HFF-Myc (cell line): ENCODE measurements at regions not wholly inside any gene's neighbourhood (a gene's known extent, or its start where the extent isn't known, plus 50 kb on each side); places are given as distances from the start of the nearest gene placed in this dataset.
"Not testable (repeated sequence)": the region's sequence is repeated elsewhere in the genome, so short reads cannot be mapped to it uniquely, and the experiment has no call there.

Experiments
- DNase-seq: peaks from one replicate; pipeline ENCODE4 v3.0.0-alpha.2; 2011; ENCODE audit warnings: low read depth; ENCODE audit errors: extremely low read depth
- H3K4me3 ChIP-seq: replicated peaks from 2 replicates; pipeline ENCODE4 v1.5.1; 2011; ENCODE audit warnings: low read depth, mild to moderate bottlenecking, control low read depth, low read length
- TF ChIP-seq, protein P1 (sequence below): IDR thresholded peaks from 2 replicates; pipeline ENCODE4 v1.5.1; 2012; ENCODE audit warnings: mild to moderate bottlenecking, low read depth, low read length, control low read depth; ENCODE audit errors: missing control alignments

DNA sequence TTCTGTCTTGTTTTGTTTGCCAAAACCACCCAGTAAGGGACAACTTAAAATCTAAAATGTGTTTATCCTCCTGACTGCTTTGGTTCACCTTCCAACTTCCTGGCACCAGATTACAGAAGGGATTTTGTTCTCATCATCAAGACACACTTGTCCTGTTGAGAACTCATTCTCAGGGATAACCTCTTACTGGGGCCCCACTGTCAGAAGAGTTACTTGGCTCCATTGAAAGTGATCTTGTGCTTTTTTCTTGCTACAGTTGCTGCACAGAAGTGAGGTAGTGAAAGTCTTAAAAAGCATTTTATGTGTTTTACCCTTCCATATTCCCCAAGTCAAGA lies 690.5 kb downstream of the PRIM2 start:
- H3K4me3 ChIP-seq, DNase-seq: not testable (repeated sequence)

DNA sequence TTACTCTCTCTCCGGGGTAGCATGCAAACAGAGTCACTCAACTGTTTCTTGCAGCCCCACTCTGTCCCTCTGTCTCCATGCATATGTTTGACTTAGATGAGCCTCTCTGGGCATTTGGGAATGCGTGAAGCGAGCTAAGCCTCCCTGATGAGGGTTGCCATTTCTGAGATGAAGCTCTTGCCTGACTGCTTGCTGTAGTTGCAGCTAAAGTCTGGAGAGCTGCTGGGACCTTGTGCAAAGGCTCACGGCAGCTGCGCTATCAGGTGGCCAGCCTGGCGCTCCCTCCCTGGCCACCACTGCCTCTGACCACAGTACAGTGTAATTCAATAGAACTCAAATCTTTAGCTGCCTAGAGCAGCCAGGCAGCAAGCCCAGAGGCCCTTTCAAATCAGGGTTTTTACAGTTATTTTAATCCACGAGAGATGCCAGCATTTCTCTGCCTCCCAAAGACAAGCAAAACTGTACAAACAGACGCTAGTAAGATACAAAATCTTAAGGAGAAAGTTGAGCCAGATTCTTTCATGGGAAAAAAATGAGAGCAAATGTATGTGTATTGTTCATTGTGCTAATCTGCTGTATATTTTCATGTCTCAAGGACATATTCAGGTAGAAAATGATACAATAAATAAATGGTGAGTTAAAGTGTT lies 694.6 kb downstream of the PRIM2 start:
- not testable (repeated sequence) for H3K4me3 ChIP-seq, DNase-seq

DNA sequence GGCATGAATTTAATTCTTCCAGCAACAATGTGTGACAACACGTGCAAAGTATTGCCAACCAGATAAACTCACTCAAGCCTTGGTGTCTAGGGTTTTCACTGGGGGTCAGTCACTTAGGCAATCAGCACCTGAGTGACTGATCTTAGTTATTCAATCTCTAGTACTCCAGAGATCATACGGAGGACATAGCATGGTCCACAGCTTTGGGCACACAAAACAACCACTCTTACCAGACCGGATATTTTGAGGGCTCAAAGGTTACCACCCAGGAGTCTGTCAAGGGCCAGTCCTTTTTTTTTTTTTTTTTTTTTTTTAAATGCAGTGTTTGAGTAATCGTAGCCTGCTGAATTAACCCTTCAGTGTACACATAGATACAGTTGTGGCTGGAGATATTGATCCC lies 699.2 kb downstream of the PRIM2 start:
- DNase-seq, H3K4me3 ChIP-seq: not testable (repeated sequence)

DNA sequence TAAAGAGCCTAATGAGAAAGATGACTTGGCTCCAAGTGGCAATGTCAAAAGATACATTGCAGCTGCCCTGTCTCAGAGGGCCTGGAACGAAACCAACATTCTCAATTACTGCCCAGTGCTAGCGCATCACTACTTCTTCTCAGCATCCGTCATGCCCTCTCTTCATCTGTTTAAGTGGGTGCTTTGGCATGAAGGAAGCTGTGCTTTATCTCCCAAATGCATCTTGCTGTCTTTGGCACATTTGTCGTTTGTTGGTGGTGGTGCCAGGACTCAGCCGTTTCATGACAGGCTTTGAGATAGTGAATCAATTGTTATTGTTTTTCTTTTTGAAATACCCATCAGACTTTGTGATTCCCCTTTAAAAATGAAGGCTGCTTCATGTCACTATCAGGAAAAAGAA lies 710.8 kb downstream of the PRIM2 start:
- DNase-seq = not testable (repeated sequence)

DNA sequence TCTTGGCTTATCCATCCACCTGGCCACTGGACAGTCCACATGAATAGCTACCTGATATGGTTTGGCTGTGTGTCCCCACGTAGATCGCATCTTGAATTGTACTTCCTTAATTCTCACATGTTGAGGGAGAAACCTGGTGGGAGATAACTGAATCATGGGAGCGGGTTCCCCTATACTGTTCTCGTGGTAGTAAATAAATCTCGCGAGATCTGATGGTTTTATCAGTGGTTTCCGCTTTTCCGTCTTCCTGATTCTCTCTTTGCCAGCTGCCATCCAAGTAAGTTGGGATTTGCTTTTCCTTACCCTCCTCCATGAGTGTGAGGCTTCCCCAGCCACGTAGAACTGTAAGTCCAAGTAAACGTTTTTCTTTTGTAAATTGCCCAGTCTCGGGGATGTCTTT lies 720.8 kb downstream of the PRIM2 start:
- H3K4me3 ChIP-seq, DNase-seq: not testable (repeated sequence)

More for the DNA sequence above, 710.8 kb downstream of the PRIM2 start:
- not testable (repeated sequence) for H3K4me3 ChIP-seq

DNA sequence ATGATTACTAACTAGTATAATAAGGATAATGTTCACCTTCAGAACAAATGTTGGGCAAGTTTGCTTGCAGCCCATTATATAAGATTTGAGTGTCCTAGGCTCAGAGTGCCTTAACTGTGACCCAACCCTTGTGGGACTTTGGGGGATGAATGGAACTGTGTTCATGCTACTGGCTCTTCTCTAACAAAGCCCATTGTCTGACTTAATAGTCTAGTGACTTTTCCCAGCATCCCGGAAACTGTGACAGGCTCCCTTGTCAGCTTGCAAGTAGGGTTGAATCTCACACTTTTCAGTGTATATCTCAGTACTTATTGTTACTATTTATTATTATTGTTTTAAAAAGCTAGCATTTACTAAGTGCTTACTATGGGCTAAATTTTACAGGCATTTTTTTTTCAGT lies 729.2 kb downstream of the PRIM2 start:
- not testable (repeated sequence) for DNase-seq, H3K4me3 ChIP-seq

DNA sequence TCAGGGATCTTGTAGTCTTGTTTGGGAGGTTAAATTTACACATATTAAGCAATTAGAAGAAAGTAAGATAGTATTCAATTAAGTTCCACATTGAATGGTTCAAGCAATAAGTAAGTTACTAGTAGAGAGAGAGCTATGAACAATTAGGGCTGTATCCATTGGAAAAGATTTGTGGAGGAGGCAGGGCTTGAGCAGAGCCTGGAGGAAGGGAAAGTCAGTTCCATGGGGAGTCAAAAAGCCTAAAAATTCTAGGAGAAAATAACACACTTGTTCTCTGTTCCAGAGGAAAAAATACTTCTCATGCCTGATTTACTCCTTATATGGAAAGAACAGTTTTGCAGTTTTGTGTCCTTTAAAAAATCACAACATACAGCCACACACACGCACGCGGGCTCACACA lies 730.0 kb downstream of the PRIM2 start:
- DNase-seq = not testable (repeated sequence)

DNA sequence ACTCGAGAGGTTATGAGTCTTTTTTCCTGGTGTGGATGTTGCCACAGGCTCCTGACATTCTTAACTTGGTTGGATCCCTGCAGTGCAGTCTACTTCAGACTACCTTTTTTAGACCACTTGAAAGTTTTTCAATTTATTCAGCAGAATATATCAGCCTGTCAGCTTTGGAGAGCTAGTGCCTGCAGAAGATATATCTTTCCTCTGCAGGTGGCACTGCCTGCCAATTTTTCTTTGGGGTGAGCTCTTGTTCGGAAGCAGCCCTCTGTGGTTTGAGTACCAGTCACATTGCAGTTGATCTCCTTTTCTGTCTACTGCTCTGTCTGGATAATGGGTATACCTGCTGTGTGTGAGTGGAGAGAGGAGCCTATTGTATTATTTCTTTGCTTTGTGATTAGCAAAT lies 730.4 kb downstream of the PRIM2 start:
- H3K4me3 ChIP-seq, DNase-seq: not testable (repeated sequence)

More for the DNA sequence above, 730.0 kb downstream of the PRIM2 start:
- H3K4me3 ChIP-seq = not testable (repeated sequence)

DNA sequence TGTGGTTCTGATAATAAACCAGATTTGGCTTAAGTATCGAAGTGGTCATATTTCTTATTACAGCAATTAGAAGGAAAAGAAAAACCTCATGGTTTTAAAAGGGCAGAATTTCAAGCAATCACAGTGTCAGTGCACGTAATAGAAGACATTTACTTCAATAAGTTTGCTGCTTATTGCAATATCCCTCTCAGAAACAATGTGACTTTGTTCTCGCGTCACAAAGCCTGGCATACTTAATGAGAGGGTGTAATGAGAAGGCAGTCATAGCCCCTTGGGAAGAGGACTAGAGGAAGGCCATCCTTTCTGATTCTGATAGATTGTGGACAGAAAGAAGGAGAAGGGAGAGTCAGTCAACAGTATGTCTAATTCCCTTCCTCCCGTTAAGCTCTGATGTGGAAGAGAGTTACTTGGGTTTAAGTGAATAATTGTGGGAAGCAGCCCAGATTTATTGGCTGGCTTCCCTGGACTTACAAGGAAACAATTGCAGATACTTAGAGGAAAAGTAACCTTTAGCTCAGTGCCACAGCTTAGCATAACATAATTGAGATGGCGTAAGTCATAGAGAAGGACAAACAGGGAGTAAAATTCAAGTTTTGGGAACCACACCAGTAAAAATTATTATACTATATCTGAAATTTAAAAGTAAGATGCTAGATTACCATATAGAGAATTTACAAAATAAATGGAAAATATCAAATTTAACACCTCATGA lies 738.2 kb downstream of the PRIM2 start:
- not testable (repeated sequence) for DNase-seq, H3K4me3 ChIP-seq

DNA sequence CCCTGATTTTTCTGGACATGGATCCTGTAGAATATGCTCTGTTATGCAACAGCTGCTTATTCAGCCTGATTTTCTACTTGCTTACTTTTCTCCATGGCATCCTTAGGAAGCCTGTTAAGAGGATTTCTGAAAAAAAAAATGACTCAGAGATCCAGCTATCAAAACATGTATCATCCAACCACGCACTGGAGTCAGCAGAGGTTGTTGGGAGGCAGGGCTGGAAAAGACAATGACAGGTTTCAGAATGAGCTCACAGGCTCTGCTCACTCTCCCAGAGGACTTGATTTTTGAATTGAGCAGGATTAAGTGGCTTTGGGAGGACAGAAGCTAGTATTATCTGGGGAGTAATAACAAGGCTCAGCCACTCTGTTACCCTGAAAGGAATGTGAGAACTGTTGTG lies 742.3 kb downstream of the PRIM2 start:
- not testable (repeated sequence) for H3K4me3 ChIP-seq, DNase-seq

DNA sequence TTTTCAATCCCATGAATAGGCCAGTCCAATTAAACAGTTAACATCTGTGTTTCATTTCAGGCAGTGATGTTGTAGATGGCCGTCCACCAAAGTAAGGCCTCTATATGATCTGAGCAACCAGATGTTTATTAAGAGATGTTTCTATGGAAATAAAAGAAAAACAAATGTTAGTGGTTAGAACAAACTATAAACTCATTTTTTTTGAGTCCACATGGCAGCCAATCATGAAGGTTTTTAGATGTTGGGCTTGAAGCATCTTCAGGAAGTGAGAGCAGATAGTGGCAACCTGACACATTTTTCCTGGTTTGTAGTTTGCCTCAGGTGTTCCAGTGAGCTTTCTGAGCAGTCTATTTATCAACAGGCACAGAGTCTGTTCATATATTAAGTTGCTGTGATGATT lies 746.1 kb downstream of the PRIM2 start:
- DNase-seq, H3K4me3 ChIP-seq: not testable (repeated sequence)

DNA sequence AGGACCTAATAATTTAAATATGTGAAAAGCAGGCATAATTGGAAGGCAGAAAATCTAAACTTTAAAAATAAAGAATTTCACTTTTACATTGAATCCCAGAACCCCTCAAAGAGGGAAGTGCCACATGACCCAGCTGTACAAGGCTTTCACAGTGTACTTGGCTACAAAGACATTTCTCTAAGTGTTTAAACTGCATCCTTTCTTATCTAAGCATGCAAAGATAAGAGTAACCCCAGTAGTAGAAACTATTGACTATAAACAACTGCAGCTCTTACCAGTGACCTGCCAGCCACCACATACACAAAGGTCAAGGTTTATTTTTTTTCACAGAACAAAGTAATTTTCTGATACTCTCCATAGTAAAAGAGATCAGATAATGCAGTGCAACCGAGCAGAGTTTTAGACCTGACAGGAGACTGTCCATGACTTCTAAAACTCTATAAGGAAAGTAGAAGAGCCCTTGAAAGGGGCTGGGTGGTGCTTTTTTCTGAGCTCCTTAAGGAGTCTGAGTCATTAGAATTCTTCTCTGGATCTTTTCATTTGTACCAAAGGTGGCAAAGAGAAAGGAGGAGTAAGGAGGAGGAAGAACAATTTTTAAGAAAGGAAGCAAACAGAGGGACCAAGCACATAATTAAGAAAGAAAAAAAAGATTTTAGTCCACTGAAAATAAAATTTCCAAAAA lies 750.6 kb downstream of the PRIM2 start:
- not testable (repeated sequence) for DNase-seq, H3K4me3 ChIP-seq

DNA sequence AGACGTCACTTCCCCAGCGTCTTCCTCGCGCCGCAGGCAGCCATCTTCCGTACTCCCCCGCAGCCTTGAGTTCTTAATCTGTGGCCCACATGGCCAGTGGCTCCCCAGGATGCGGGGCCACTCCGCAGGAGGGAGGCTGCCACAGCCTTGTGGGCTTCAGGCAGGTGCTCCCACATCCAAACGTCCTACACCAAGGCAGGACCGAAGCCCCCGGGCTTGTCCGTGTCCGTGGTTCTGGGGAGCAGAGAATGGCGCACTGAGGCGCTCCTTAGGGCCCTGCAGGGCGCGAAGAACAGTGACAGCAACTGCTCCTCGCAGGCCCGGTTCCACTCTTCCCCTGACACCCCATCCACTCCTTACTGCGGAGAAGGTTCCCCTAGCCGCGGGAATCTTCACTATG lies 755.8 kb downstream of the PRIM2 start:
- no peak for DNase-seq
- no peak overlapping the region for H3K4me3 ChIP-seq
- TF ChIP-seq, protein P1, sequence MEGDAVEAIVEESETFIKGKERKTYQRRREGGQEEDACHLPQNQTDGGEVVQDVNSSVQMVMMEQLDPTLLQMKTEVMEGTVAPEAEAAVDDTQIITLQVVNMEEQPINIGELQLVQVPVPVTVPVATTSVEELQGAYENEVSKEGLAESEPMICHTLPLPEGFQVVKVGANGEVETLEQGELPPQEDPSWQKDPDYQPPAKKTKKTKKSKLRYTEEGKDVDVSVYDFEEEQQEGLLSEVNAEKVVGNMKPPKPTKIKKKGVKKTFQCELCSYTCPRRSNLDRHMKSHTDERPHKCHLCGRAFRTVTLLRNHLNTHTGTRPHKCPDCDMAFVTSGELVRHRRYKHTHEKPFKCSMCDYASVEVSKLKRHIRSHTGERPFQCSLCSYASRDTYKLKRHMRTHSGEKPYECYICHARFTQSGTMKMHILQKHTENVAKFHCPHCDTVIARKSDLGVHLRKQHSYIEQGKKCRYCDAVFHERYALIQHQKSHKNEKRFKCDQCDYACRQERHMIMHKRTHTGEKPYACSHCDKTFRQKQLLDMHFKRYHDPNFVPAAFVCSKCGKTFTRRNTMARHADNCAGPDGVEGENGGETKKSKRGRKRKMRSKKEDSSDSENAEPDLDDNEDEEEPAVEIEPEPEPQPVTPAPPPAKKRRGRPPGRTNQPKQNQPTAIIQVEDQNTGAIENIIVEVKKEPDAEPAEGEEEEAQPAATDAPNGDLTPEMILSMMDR = no peak

DNA sequence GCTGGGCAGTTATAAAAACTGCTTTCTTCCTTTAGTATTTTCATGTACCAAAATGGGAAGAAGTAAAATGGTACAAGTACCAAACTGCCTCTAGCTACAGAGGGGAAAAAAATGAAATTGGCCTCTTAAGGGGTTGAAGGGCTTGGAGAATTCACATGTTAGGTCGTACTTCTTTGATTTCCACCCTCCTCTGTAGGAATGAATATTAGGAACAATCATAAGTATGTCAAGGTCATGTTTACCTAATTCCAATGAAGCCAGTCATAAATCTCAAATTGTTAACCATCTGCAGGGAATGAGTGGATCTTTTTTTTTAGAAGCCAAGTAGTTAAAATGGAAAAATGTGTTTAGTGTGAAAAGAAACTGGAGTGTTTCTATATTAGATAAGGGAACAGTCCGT lies 772.6 kb downstream of the PRIM2 start:
- not testable (repeated sequence) for DNase-seq, H3K4me3 ChIP-seq

DNA sequence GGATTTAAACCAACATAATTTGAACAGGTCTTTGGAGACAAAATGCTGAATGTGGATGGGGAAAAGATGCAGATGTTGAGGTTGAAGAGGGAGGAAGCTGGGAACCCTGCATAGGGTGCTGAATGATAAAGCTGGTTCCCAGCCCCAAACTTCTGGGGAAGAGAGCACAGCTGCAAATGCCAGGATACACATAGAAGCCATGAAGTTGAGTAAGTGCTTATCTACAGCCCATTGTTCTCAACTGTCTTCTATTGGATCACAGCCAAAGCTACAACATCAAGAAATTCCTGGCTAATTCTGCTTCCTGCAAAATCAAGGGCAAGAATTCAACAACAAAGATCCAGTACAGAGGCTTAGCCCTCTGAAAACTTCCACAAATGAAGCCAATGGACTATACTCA lies 779.8 kb downstream of the PRIM2 start:
- not testable (repeated sequence) for H3K4me3 ChIP-seq, DNase-seq
